ENCODE measurements at regions not wholly inside any gene's neighbourhood (a gene's known extent, or its start where the extent isn't known, plus 50 kb on each side); places are given as distances from the start of the nearest gene placed in this dataset.

GRCh38 chr2:5039241-5039975 lies 652.8 kb upstream of the SOX11 start:
- TF ChIP-seq CTCF (tag by site-specific recombination; IDR thresholded peaks at IDR 0.05) (no peak), MEIS1 (CRISPR knock-in tag; IDR thresholded peaks at IDR 0.05; ENCODE audit: borderline replicate concordance) (no peak)
